Astrocyte of the cerebellum (primary cell): ENCODE measurements at regions not wholly inside any gene's neighbourhood (a gene's known extent, or its start where the extent isn't known, plus 50 kb on each side); places are given as distances from the start of the nearest gene placed in this dataset.

Experiments used
- DNase-seq: peaks from one replicate; pipeline ENCODE4 v3.0.0-alpha.2; 2011; ENCODE audit warnings: low read depth
- H3K4me3 ChIP-seq: 2 replicates; pipeline ENCODE4 v1.5.1; 2011; ENCODE audit warnings: mild to moderate bottlenecking, low read depth, low read length, moderate library complexity
- CTCF ChIP-seq: IDR thresholded peaks from 2 replicates; pipeline ENCODE4 v1.5.1; 2012; ENCODE audit warnings: low read length, low read depth, moderate library complexity, mild to moderate bottlenecking; ENCODE audit errors: missing control alignments
- in situ Hi-C: cut with HindIII; loops from 2 replicates; pipeline ENCODE4 v1.10.0; 2017; ENCODE audit warnings: low sequenced_read_pairs

GRCh38 chr13:24045597-24045996, 114.9 kb upstream of the SPATA13 start:
- no peak for DNase-seq
- TF ChIP-seq CTCF, result no peak
- in situ Hi-C loops, result loop anchor here (25.0 kb wide), 1 partner anchor 167 kb away; no protein-coding TSS in a partner anchor
- H3K4me3 ChIP-seq, result no peak overlapping the region

- DNase-seq, result peak; percentile 54
- in situ Hi-C loops, result no loop called here
- no peak for TF ChIP-seq CTCF
- no peak overlapping the region for H3K4me3 ChIP-seq
These were observed 110.2 kb upstream of the SPATA13 start for GRCh38 chr13:24050292-24050711.

GRCh38 chr13:24050796-24051715, 109.5 kb upstream of the SPATA13 start:
- in situ Hi-C loops, result no loop called here
- no peak for TF ChIP-seq CTCF
- H3K4me3 ChIP-seq, result no peak overlapping the region
- no peak for DNase-seq

- TF ChIP-seq CTCF, result peak; percentile 28
- H3K4me3 ChIP-seq, result no peak overlapping the region
- no peak for DNase-seq
- in situ Hi-C loops, result no loop called here
These were observed 107.7 kb upstream of the SPATA13 start for GRCh38 chr13:24052547-24053518.

GRCh38 chr13:24053519-24054251, 106.8 kb upstream of the SPATA13 start:
- in situ Hi-C loops, result no loop called here

More at GRCh38 chr13:24053519-24054251, 106.8 kb upstream of the SPATA13 start:
- peak; percentile 45 for DNase-seq
- TF ChIP-seq CTCF, result peak; percentile 85
- no peak overlapping the region for H3K4me3 ChIP-seq
